ENCODE measurements at regions not wholly inside any gene's neighbourhood (a gene's known extent, or its start where the extent isn't known, plus 50 kb on each side); places are given as distances from the start of the nearest gene placed in this dataset.
"Not testable (repeated sequence)": the region's sequence is repeated elsewhere in the genome, so short reads cannot be mapped to it uniquely, and the experiment has no call there.

DNA sequence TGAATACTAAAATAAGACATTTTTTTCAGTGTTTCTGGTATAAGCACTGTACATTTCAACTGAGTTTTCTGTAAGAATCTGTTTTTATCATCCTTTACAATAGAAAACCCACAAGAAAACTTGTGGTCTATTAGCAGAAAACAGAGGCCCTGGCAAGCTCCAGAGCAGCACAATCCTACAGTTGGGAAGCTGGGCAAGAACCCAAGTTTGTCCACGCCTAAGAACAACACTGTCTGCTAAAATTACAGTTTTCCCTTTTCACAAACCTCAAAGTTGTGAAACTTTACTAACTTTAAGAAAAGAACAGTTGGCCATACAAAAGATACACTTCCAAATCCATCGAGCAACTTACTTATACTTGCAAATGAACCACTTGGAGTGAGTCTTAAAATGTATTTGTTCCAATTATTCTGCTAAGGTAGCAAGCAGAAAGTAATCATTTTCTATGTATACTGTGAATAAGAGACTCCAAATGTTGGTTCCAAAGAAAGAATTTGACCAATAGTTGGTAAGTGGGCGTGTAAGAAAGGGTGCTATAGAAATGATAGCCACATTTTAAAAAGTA lies 982.0 kb upstream of the ARRDC3 start:
- intact Hi-C loops (cut with micrococcal nuclease): no loop called here

DNA sequence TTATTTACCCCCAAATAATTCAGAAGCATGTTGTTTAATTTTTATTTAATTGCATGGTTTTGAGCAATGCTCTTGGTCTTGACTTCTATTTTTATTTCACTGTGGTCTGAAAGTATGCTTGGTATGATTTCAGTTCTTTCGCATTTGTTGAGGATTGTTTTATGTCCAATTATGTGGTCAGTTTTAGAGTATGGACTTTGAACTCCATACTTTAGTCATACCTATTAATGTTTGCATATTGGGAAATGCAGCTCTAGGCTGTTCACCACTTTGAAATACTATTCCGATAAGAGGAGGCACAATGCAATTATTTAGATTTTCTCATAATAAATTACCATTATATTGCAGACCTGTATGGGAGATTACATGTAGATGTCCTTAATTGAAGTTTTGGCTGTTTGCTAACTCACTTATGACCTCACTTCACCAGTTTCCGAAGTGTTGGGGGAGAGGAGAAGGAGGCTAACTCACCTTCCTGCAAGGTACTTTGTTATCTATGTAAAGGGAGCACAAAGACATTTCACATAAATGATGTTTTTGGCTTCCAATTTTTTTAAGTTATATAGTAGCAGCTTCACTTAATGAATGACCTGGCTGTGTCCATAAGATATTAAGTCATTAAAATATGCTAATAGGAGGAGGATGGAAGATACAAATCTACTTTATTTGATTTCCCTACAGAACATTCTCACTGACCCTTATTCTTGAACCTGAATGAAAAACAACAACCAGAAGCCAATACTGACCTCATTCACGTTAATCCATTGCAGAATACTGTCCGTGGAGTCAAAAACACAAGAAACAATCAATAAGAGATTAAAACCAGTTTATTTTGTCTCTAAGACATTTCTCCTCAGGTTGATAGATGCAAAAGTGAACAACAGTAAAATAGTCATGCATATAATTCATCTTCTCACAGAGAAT lies 970.3 kb upstream of the ARRDC3 start:
- intact Hi-C loops (cut with micrococcal nuclease): no loop called here

DNA sequence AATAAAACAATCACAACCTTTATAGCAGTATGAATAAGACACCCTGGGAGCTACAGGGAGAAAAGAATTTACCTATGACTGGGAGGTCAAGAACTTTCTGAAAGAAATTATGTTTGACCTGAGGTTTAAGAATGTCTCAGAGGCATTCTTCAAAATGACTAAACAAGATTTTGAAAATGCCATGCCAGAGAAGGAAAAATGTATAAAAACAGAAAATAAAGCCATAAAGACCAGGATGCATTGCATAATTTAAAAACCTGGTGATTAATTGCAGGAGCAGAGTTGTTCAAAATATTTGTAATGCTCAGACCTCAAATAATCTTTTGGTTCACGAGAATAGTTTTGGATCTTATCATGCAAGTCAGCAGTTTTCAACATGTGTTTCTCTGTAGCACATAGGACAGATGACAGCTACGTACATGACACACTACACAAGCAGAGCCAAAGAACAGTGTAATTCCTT lies 954.7 kb upstream of the ARRDC3 start:
- intact Hi-C loops (cut with micrococcal nuclease): no loop called here

- intact Hi-C loops (cut with micrococcal nuclease): no loop called here
Measured at GRCh38 chr5:92332039-92332438, 948.9 kb upstream of the ARRDC3 start.

DNA sequence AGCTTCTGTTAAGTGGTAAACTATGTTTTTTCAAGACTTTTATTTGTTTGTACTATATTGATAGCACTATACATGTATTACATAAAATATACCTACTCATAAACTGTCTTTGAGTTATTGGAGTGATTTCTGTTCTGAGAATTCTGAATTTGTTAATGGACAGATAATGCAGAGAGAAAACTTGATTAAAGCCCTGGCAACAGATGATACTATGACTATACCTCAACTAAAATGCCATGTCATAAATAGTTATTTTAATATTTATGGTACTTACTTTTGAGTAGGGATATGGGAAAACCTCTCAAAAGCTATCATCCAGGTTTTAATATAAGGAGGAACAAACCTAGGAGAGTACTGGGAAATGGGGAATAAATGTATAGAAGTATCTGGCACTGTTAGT lies 947.2 kb upstream of the ARRDC3 start:
- intact Hi-C loops (cut with micrococcal nuclease): no loop called here

- intact Hi-C loops (cut with micrococcal nuclease): no loop called here
Measured at GRCh38 chr5:92329759-92330158, 946.6 kb upstream of the ARRDC3 start.

GRCh38 chr5:92328584-92329259 lies 945.6 kb upstream of the ARRDC3 start:
- intact Hi-C loops (cut with micrococcal nuclease): no loop called here

DNA sequence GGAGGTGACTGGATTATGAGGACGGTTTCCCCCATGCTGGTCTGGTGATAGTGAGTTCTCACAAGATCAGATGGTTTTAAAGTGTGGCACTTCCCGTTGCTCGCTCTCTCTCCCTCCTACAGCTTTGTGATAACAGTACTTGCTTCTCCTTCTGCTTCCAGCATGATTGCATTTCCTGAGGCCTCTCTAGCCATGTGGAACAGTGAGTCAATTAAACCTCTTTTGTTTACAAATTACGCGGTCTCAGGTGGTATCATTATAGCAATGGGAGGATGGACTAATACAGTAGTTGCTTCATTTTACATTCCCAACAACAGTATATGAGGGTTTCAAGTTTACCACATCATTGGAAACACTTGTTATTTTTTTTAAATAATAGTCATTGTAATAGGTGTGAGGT lies 937.3 kb upstream of the ARRDC3 start:
- intact Hi-C loops (cut with micrococcal nuclease): no loop called here

GRCh38 chr5:92313385-92313784 lies 930.3 kb upstream of the ARRDC3 start:
- intact Hi-C loops (cut with micrococcal nuclease): no loop called here

DNA sequence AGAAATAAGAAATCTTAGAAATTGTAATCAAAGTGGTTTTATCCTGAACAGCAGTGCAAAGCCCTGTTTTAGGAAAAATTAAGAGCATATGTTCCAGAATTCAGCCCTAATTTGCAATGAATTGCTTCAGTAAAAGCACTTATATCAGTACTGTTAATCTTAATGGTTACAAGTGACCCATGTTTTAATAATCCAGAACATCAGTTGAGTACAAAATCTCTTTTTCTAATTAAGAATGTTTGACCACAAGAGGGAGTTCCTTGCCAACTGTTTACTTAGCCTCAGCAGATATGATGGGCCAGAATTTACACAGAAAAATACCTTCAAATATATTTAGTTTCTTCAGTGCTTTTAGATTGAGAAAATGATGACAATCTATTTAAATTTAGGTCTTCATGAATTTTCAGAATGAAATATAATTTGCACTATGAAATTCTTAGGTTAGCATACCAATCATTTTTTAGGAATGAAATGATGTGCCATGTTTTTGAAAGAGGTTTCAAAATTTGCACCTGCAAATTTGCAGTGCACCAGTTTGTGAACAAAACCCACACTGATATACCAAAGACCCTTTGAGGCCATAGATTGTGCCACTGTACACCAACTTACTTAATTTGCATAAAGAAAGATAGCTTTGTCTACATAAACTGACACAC lies 926.3 kb upstream of the ARRDC3 start:
- intact Hi-C loops (cut with micrococcal nuclease): no loop called here

GRCh38 chr5:92308679-92309078 lies 925.6 kb upstream of the ARRDC3 start:
- intact Hi-C loops (cut with micrococcal nuclease): no loop called here

GRCh38 chr5:92302356-92302755 lies 919.2 kb upstream of the ARRDC3 start:
- intact Hi-C loops (cut with micrococcal nuclease): not testable (repeated sequence)

GRCh38 chr5:92283521-92283920 lies 900.4 kb upstream of the ARRDC3 start:
- intact Hi-C loops (cut with micrococcal nuclease): no loop called here

GRCh38 chr5:92271750-92272149 lies 888.6 kb upstream of the ARRDC3 start:
- intact Hi-C loops (cut with micrococcal nuclease): not testable (repeated sequence)

DNA sequence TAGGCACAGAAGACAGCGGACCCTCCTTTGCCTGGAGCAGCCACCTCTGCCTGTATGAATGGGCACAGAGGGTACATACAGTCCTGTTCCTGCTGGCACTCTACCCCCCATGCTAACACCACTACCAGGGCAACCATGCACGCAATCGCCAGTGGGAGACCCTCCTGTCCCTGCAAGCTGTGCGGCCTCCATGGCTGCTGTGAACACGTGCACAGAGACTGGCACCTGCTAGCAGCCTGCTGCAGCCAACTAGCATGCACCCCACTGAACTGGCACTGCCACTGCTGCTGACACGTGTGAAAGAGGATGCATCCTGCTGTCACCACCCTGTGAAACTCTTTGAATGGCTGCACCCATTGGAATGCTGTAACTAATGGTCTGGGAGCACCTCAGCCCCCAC lies 885.2 kb upstream of the ARRDC3 start:
- intact Hi-C loops (cut with micrococcal nuclease): no loop called here

- intact Hi-C loops (cut with micrococcal nuclease): no loop called here
Measured at GRCh38 chr5:92267830-92268229, 884.7 kb upstream of the ARRDC3 start.

- intact Hi-C loops (cut with micrococcal nuclease): no loop called here
Measured at GRCh38 chr5:92265804-92266203, 882.7 kb upstream of the ARRDC3 start.

DNA sequence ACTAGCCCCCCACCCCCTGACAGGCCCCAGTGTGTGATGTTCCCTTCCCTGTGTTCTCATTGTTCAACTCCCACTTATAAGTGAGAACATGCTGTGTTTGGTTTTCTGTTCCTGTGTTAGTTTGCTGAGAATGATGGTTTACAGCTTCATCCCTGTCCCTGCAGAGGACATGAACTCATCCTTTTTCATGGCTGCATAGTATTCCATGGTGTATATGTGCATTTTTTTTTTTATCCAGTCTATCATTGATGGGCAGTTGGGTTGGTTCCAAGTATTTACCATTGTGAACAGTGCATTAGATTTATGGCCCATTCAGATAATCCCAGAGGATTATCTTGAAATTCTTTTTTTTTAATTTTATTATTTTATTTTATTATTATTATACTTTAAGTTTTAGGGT lies 872.5 kb upstream of the ARRDC3 start:
- intact Hi-C loops (cut with micrococcal nuclease): not testable (repeated sequence)

- intact Hi-C loops (cut with micrococcal nuclease): no loop called here
Measured at GRCh38 chr5:92248518-92248917, 865.4 kb upstream of the ARRDC3 start.

DNA sequence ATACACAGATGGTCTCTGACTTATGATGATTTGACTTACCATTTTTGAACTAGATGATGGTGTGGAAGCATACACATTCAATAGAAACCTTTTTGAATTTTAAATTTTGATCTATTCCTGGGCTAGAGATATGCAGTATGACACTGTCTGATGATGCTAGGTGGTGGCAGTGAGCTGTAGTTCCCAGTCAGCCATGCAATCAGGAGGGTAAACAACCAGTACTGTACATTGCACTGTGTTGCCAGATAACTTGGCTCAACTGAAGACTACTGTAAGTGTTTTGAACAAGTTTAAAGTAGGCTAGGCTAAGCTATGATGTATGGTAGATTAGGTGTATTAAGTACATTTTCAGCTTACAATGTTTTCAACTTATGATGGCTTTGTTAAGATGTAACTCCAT lies 859.1 kb upstream of the ARRDC3 start:
- intact Hi-C loops (cut with micrococcal nuclease): no loop called here

- intact Hi-C loops (cut with micrococcal nuclease): no loop called here
Measured at GRCh38 chr5:92237896-92238295, 854.8 kb upstream of the ARRDC3 start.

GRCh38 chr5:92222449-92222848 lies 839.3 kb upstream of the ARRDC3 start:
- intact Hi-C loops (cut with micrococcal nuclease): no loop called here
